Fibroblast of skin of back (primary cell): ENCODE measurements at regions not wholly inside any gene's neighbourhood (a gene's known extent, or its start where the extent isn't known, plus 50 kb on each side); places are given as distances from the start of the nearest gene placed in this dataset.
A peak's percentile ranks its signal among the peaks of the same experiment; 100 is the strongest.

Experiments
- DNase-seq: peaks from one replicate; pipeline ENCODE4 v3.0.0-alpha.2; 2013

DNA sequence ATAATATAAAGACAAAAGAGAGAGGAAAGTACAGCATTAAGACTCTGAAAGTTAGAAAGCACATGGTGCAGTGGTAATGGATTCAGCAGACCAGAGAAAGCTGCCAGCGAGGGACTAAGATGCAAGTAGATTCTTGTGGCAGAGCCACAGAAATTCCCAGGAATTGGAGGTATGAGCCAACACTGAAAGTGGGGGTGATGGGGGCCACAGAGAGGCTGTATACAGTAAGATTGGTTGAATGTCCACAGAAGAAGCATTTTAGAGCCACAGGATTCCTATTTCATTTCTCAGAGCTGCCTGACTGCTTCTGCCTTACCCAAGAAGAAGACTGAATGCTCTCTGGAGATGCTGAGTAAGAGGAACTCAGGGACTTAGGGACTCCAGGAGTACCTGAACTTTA lies 295.0 kb downstream of the LMO7 start:
- DNase-seq = peak; percentile 29

GRCh38 chr13:75929076-75929475 lies 292.9 kb downstream of the LMO7 start:
- DNase-seq = no peak

- DNase-seq = peak; percentile 20
These were observed 291.1 kb downstream of the LMO7 start for GRCh38 chr13:75927183-75927669.

DNA sequence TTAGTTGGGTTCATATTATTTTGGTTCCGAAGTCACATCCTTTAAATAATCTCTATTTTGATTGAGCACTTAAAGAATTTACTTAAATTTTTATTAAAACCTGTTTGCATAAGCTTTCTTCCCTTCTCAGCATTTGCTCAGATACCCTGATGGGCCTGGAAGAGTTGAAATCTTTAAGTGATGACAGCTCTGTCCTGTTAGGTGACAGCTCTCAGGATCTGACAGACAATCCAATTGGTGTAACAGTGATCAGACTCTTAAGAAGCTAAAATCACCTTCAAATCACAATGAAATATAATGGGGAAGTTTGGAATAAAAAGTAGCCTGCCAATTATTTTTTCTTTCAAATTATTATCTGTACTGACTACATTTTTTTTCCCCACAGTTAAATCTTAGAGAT lies 284.4 kb downstream of the LMO7 start:
- DNase-seq = no peak

GRCh38 chr13:75919660-75920199 lies 283.6 kb downstream of the LMO7 start:
- no peak for DNase-seq

- no peak for DNase-seq
These were observed 278.9 kb downstream of the LMO7 start for GRCh38 chr13:75915066-75915465.

DNA sequence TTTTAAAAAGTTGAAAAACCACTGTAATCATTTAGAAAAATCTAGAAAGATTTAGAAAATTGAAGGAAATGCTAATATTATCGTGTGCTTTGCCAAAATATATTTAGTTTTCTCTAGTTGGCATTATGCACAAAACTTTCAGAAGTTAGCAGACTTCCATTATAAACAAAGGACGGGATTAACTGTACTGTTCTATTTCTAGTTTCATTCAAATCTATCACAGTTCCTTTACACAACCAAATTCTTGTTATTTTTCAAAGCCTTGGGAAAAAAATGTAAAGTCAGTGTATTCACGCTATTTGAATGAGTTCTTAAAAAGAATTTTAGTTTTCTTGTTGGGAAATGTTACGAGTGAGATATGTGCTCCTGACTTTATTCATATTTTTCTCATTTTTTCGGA lies 277.8 kb downstream of the LMO7 start:
- no peak for DNase-seq

GRCh38 chr13:75910591-75910990 lies 274.5 kb downstream of the LMO7 start:
- DNase-seq = no peak
